Suprapubic skin (tissue), 3 donors: ENCODE measurements at regions not wholly inside any gene's neighbourhood (a gene's known extent, or its start where the extent isn't known, plus 50 kb on each side); places are given as distances from the start of the nearest gene placed in this dataset.

Experiments
- CTCF ChIP-seq, 2 donors: fragments of 200-600 bp in 1 of 2; fragments of 450-650 bp in 1 of 2; sonication (generic) in 1 of 2; IDR thresholded peaks; one replicate each; pipeline ENCODE4 v1.5.1; 2016 to 2019; ENCODE audit warnings: antibody characterized with exemption in 2 of 2, mild to moderate bottlenecking in 1 of 2, moderate library complexity in 1 of 2
- EP300 ChIP-seq: sonication (generic); formaldehyde crosslinking; IDR thresholded peaks from one replicate; pipeline ENCODE4 v1.6.1; 2017; ENCODE audit warnings: antibody characterized with exemption
- POLR2A ChIP-seq, 2 donors: fragments of 450-650 bp; IDR thresholded peaks; one replicate each; pipeline ENCODE4 v1.6.1; 2017; ENCODE audit warnings: antibody characterized with exemption in 2 of 2, mild to moderate bottlenecking in 2 of 2, moderate library complexity in 2 of 2

GRCh38 chr17:13292291-13292690, 274.5 kb upstream of the ELAC2 start:
- TF ChIP-seq POLR2A (IDR thresholded peaks at IDR 0.05) (no peak), CTCF (IDR thresholded peaks at IDR 0.05) (no peak), EP300 (no peak)
